ENCODE measurements at regions not wholly inside any gene's neighbourhood (a gene's known extent, or its start where the extent isn't known, plus 50 kb on each side); places are given as distances from the start of the nearest gene placed in this dataset.
"Not testable (repeated sequence)": the region's sequence is repeated elsewhere in the genome, so short reads cannot be mapped to it uniquely, and the experiment has no call there.

GRCh38 chr3:82587174-82587573 lies 825.7 kb upstream of the GBE1 start:
- peak in 2 of 3 experiments; percentile 3 to 26 for DNase-seq

GRCh38 chr3:82586414-82586813 lies 825.0 kb upstream of the GBE1 start:
- peak in 1 of 3 experiments; percentile 1 for DNase-seq

DNA sequence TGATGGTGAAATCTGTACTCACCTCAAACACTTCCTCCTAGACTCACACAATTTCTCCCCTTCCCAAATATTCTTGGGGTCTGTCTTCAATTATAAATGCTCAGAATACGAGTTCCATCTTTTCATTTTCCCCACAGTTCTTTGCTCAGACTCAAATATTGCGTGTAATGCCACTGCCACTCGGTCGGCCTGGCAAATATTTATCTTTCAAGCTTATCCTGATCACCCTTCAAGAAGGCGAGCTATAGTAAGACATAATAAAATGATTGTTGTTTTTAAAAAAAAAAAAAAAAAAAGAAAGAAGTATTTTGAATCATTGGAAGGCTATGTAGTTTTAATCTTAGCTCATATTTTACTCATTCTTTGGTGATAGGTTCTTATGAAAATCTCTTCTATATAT lies 824.6 kb upstream of the GBE1 start:
- not testable (repeated sequence) for DNase-seq

DNA sequence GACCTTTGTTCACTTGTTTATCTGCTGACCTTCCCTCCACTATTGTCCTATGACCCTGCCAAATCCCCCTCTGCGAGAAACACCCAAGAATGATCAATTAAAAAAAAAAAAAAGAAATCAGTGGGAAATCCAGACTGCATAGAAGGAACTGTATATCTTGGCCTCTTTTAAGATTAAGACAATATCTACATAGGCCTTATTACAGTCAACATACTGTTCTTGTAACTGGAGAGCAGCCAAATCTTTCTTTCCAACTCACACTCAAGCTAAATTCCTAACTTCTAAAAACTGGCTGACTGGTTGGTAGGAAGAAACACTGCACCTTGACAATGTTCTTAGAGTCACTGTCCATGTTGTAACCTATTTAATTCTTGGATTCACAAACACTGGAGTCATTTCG lies 824.1 kb upstream of the GBE1 start:
- DNase-seq, result not testable (repeated sequence)

GRCh38 chr3:82584861-82585260 lies 823.4 kb upstream of the GBE1 start:
- DNase-seq, result not testable (repeated sequence)

GRCh38 chr3:82584415-82584814 lies 823.0 kb upstream of the GBE1 start:
- DNase-seq, result not testable (repeated sequence)

DNA sequence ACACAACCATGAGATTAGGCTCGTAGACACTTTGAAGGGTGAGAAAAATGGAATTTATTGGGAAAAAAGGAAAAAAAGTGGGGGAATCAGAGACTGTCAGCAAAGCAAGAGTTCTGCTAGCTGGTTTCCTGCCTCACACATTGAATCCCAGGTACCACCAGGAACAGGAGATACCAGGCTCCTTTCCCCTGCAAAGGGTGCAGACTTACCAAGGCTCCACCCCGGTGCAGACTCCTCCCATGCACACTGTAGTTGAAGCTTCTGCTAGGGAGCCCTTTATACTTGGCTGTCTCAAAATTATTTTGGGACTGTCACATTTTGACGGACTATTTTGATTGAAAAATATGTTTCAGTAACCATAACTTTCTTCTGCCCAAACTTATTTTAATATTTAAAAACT lies 819.9 kb upstream of the GBE1 start:
- no peak for DNase-seq

- DNase-seq, result no peak
Measured at GRCh38 chr3:82572721-82573120, 811.3 kb upstream of the GBE1 start.

- DNase-seq, result no peak
Measured at GRCh38 chr3:82568776-82569338, 807.4 kb upstream of the GBE1 start.

- no peak for DNase-seq
Measured at GRCh38 chr3:82567029-82567600, 805.7 kb upstream of the GBE1 start.

- DNase-seq, result no peak
Measured at GRCh38 chr3:82562896-82563295, 801.5 kb upstream of the GBE1 start.

- no peak for DNase-seq
Measured at GRCh38 chr3:82561784-82562183, 800.3 kb upstream of the GBE1 start.

GRCh38 chr3:82558081-82558480 lies 796.6 kb upstream of the GBE1 start:
- no peak for DNase-seq

DNA sequence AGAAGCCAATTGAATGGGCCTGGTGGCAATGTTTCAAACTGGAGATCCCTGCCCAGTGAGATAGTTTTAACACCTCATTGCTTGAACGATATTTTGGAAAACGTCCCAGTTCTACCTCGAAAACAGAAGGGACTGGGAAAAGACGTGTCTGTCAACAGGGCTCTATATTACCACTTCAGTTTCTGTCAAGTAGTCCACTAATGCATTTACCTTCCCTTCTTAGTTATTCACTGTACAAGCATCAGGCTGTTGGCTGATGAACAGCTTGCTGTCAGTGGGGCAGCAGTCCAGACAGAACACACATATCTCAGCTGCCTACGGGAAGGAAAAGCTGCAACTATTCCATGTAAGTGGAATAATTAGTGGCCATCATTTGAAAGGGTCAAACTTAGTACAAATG lies 794.7 kb upstream of the GBE1 start:
- DNase-seq, result peak in 1 of 3 experiments; percentile 8

GRCh38 chr3:82542556-82542955 lies 781.1 kb upstream of the GBE1 start:
- not testable (repeated sequence) for DNase-seq

DNA sequence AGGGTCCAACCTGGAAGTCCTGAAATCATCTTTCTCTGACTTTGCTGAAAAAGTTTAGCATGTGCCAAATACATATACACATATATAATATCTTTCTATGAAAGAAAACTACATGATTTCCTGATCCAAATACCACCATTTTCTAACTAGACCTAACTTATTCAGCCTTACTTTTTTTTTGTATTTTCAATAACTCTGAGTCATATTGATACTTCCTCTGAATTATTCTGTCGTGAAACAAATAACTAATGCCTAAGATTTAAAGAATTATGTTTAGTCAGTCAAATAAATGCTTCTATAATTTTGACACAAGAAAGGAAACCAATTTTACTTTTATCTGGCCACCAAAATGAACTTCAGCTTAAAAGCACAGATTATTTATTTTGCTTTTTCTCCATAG lies 760.2 kb upstream of the GBE1 start:
- no peak for DNase-seq

DNA sequence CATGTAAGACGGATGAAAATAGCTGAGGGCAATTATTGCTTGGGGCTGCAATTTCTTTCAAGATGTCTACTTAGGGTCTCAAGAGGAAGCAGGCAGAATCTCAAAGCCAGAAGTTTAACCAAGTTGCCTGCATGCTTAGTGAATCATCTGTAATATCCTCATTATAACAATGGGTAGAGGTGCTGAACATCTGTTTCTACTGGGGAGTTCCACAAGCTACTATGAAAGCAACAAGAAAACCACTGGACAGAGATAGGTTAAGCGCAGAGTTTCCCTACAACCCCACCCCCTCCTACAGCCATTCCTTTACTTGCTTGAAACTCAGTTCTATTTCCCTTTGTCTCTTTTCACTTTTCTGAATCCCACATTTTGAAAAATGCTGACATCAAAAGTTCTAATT lies 759.4 kb upstream of the GBE1 start:
- no peak for DNase-seq

GRCh38 chr3:82509951-82510603 lies 748.6 kb upstream of the GBE1 start:
- DNase-seq, result peak in 1 of 3 experiments; percentile 1

DNA sequence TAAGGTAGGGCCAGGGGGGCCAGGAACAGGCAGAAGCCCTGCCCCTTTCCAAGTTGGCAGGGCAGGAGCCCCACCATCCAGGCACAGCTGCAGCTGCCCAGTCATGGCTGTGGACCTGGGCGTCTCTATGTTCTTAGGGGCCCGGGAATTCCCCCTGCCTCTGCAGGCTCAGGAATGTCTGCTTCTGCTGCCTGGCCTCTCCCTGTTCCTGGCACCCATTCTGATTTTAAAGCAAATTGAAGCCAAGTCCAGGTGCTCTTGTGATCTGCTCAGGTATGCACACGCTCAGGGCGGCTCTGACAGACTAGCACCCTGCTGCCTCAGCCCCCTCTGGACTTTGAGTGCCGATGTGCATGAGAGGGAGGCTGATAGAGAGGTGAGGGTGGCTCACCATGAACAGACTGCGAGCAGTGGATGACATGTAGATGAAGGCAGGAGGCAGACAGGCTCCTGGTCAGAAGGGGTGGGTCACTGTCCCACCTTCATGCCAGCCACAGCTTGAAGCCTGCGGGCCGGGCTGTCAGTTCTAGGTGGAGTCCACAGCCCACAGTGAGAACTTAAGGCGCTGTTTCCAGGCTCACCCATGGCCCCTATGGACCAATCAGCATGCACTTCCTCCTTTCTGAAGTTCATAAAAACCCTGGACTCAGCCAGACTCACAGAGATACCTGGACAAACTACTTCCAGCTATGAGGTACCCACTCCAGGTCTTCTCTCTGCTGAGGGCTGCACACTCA lies 747.8 kb upstream of the GBE1 start:
- no peak for DNase-seq

GRCh38 chr3:82506204-82506603 lies 744.8 kb upstream of the GBE1 start:
- DNase-seq, result no peak

DNA sequence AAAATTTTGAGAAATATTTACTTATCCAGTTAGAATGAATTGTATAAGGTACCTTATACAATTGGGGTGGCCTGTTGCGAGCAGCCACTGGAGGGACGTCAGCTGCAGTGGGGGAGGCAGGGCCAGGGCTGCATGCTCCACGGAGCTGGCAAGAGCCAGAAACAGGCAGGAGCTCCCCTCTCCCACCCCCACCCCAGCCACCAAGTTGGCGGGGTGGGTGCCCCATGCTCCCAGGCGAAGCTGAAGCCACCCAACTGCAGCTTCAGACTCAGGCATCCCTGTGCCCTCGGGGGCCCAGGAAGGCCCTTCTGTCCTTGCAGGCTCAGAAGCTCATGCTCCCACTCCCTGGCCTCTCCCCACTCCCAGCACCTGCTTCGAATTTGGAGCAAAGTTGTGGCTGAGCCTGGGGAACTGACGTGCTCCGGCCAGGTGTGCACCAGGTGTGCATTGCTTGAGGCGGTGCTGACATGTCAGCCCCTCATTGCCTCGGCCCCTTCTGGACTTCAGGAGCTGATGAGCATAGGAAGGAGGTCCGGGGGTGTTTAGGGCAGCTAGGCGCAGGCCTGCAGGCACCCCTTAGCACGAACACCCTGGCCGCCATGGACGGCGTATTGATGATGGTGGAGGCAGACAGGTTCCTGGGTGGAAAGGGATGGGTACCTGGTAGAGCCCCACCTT lies 743.8 kb upstream of the GBE1 start:
- no peak for DNase-seq

DNA sequence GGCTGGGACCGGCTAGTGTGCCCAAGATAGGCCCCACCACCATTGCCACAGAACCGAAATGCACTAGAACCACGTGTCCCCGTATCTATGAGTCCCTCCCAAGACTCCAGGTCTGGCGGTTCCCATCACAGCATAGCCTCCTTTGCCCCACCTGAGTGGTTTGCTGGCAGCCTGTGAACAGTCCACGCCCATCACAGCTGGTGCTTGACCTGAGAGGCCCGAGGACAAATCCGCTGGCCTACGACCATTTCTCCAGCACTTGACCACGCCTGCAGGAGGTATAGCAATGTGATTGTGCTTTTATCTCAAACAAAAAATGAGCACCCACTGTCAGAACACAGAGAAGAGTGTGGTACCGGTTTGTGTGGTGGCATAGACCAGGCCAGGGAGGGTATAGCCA lies 736.7 kb upstream of the GBE1 start:
- DNase-seq, result no peak

GRCh38 chr3:82496890-82497560 lies 735.6 kb upstream of the GBE1 start:
- DNase-seq, result peak in 1 of 3 experiments; percentile 2
